PC-9 (cell line): ENCODE measurements at regions not wholly inside any gene's neighbourhood (a gene's known extent, or its start where the extent isn't known, plus 50 kb on each side); places are given as distances from the start of the nearest gene placed in this dataset.

Experiments used
- BruUV-seq: library from RNA; stranded (reverse); fragments of 400-500 nt; replicated peaks from 2 replicates; lab custom pipeline; 2021; lab: Mats Ljungman, UMichigan
- CTCF ChIA-PET: fragments of 300-600 bp; sonication (Branson Sonifier 250); formaldehyde crosslinking; loops from one replicate; lab custom pipeline; 2022; ENCODE audit warnings: antibody characterized with exemption; lab: Charles Lee
- POLR2A ChIA-PET: fragments of 300-600 bp; sonication (Branson Sonifier 250); formaldehyde crosslinking; loops from one replicate; lab custom pipeline; 2022; ENCODE audit warnings: antibody characterized with exemption; ENCODE audit not compliant: unreplicated experiment; lab: Charles Lee
- DNase-seq, 2 experiments: peaks; one replicate each; pipeline versions ENCODE4 v3.0.0 to v3.0.0-alpha.2; 2015 to 2022; ENCODE audit warnings: mixed read lengths in 1 of 2
- H2AFZ ChIP-seq: fragments of 200-600 bp; sonication (generic); 2 replicates; pipeline ENCODE4 v1.8.1; 2017; ENCODE audit warnings: antibody characterized with exemption
- H3F3A ChIP-seq: fragments of 200-600 bp; sonication (generic); 2 replicates; pipeline ENCODE4 v1.8.1; 2017; ENCODE audit warnings: antibody characterized with exemption, mild to moderate bottlenecking, low read depth; ENCODE audit not compliant: insufficient read depth
- H3K27ac ChIP-seq: fragments of 200-600 bp; sonication (generic); 2 replicates; pipeline ENCODE4 v1.6.1; 2016; ENCODE audit warnings: mixed run types
- H3K27me3 ChIP-seq: fragments of 200-600 bp; sonication (generic); 2 replicates; pipeline ENCODE4 v1.6.1; 2016; ENCODE audit warnings: low read depth, mixed run types; ENCODE audit not compliant: insufficient read depth
- H3K36me3 ChIP-seq: fragments of 200-600 bp; sonication (generic); 2 replicates; pipeline ENCODE4 v1.6.1; 2016; ENCODE audit warnings: low read depth, mixed run types
- H3K4me1 ChIP-seq: fragments of 200-600 bp; sonication (generic); replicated peaks from 2 replicates; pipeline ENCODE4 v1.6.1; 2016; ENCODE audit warnings: mixed run types; ENCODE audit not compliant: insufficient read depth
- H3K4me2 ChIP-seq: fragments of 200-600 bp; sonication (generic); 2 replicates; pipeline ENCODE4 v1.6.1; 2017; ENCODE audit warnings: mixed run types
- H3K4me3 ChIP-seq: fragments of 200-600 bp; sonication (generic); 2 replicates; pipeline ENCODE4 v1.6.1; 2016; ENCODE audit warnings: mixed run types
- H3K79me2 ChIP-seq: fragments of 200-600 bp; sonication (generic); 2 replicates; pipeline ENCODE4 v1.6.1; 2017; ENCODE audit warnings: low read depth, mixed run types
- H3K9me2 ChIP-seq: fragments of 200-600 bp; sonication (generic); 2 replicates; pipeline ENCODE4 v1.8.1; 2017; ENCODE audit warnings: mild to moderate bottlenecking; ENCODE audit not compliant: insufficient read depth
- H3K9me3 ChIP-seq: fragments of 200-600 bp; sonication (generic); 2 replicates; pipeline ENCODE4 v1.8.1; 2016; ENCODE audit warnings: low read depth; ENCODE audit not compliant: insufficient read depth
- H4K20me1 ChIP-seq: fragments of 200-600 bp; sonication (generic); 2 replicates; pipeline ENCODE4 v1.8.1; 2017; ENCODE audit not compliant: insufficient read depth
- EZH2 ChIP-seq: fragments of 200-600 bp; sonication (generic); IDR thresholded peaks from 2 replicates; pipeline ENCODE4 v1.8.0; 2017; ENCODE audit warnings: antibody characterized with exemption, low read depth
- intact Hi-C: fragments of 100-400 bp; cut with micrococcal nuclease; formaldehyde crosslinking; loops from one replicate; pipeline ENCODE4 v1.10.0; 2022; ENCODE audit not compliant: unreplicated experiment
- TF ChIP-seq, protein P1 (sequence below): fragments of 200-600 bp; sonication (generic); conservative IDR thresholded peaks from 2 replicates; pipeline ENCODE4 v1.6.1; 2017; ENCODE audit warnings: mixed run types, antibody characterized with exemption, mild to moderate bottlenecking, moderate library complexity

DNA sequence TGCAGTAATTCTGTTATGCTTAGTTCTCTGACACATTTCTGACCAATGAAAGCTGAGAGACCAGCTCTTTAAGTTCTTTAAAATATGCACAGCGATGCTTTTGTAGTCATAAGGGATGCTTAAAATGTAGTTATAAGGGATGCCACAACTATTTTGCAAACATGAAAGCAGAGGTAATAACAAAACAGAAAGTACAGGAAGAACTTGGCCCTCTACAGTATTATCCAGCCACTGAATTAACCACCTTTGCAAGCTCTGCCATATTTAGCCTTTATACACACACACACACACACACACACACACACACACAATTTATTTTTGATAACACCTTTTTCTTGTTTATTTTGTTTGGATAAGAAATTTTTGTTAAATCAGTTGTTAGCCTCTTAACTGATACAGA is 590.0 kb downstream of the FAT4 start:
- Histone ChIP-seq H3K4me3 (no peak overlapping the region), H3K4me2 (no peak overlapping the region), H3K4me1 (no peaks in the 10 kb centered on the region), H4K20me1 (no peaks in the 10 kb centered on the region), H3K27me3 (no peaks in the 10 kb centered on the region), H3K9me3 (no peaks in the 10 kb centered on the region), H3F3A (no peaks in the 10 kb centered on the region), H3K36me3 (no peaks in the 10 kb centered on the region), H3K9me2 (no peaks in the 10 kb centered on the region; the same call in 1 of the 2 replicates), H3K27ac (no peak overlapping the region), H3K79me2 (no peaks in the 10 kb centered on the region), H2AFZ (no peak overlapping the region)
- ChIA-PET POLR2A (no interaction called here), CTCF (no interaction called here)
- TF ChIP-seq, protein P1, sequence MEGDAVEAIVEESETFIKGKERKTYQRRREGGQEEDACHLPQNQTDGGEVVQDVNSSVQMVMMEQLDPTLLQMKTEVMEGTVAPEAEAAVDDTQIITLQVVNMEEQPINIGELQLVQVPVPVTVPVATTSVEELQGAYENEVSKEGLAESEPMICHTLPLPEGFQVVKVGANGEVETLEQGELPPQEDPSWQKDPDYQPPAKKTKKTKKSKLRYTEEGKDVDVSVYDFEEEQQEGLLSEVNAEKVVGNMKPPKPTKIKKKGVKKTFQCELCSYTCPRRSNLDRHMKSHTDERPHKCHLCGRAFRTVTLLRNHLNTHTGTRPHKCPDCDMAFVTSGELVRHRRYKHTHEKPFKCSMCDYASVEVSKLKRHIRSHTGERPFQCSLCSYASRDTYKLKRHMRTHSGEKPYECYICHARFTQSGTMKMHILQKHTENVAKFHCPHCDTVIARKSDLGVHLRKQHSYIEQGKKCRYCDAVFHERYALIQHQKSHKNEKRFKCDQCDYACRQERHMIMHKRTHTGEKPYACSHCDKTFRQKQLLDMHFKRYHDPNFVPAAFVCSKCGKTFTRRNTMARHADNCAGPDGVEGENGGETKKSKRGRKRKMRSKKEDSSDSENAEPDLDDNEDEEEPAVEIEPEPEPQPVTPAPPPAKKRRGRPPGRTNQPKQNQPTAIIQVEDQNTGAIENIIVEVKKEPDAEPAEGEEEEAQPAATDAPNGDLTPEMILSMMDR = no peak
- no peak for TF ChIP-seq EZH2
- intact Hi-C loops = no loop called here
- DNase-seq = no peak
- no TSS peak for BruUV-seq

DNA sequence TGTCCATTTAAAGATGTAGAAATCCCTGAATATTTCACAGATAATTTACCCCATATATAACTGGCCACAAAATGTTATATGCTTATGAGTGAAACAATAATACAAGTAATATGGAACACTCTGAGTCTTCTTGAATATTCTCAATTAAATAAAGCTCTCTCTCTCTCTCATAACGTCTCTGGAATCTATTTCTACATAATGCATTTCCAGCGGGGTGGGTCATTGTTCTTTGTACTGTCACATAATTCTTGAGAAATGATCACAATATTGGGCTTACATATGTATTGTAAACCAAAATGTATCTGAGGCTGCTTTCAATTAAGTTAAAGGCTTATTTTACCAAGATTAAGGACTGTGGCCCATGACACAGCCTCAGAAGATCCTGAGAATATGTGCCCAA is 596.3 kb downstream of the FAT4 start:
- no peak for TF ChIP-seq EZH2
- TF ChIP-seq, protein P1 = no peak
- BruUV-seq = no TSS peak
- no peaks in the 10 kb centered on the region for H3K79me2 ChIP-seq
- no peak for DNase-seq
- POLR2A ChIA-PET = no interaction called here
- H3K9me2 ChIP-seq = 0 out of 2 replicates have a peak, but pooled peaks cover 5% of the 10 kb centered on the region
- no peaks in the 10 kb centered on the region for H3K27me3 ChIP-seq
- H2AFZ ChIP-seq = no peak overlapping the region
- H3K9me3 ChIP-seq = no peaks in the 10 kb centered on the region
- no peaks in the 10 kb centered on the region for H4K20me1 ChIP-seq
- intact Hi-C loops = no loop called here
- CTCF ChIA-PET = no interaction called here
- H3F3A ChIP-seq = no peaks in the 10 kb centered on the region
- H3K4me2 ChIP-seq = no peak overlapping the region
- no peak overlapping the region for H3K27ac ChIP-seq
- H3K4me3 ChIP-seq = no peak overlapping the region
- no peaks in the 10 kb centered on the region for H3K4me1 ChIP-seq
- no peaks in the 10 kb centered on the region for H3K36me3 ChIP-seq

DNA sequence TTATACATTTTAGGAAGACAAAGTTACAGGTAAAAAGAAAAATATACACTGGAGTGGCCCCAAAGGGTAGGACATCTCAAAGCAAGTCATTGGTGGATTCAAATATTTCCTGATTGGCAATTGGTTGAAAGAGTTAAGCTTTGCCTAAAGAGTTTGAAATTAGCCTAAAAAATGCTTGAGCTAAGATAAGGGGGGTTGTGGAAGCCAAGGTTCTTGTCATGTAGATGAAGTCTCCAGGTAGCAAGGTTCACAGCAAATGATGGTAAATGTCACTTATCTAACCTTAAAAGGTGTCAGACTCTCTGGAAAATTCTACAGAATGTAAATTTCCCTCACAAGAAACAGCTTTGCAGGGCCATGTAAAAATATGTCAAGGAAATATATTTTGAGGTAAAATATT is 596.7 kb downstream of the FAT4 start:
- H3K9me2 ChIP-seq = 0 out of 2 replicates have a peak, but pooled peaks cover 5% of the 10 kb centered on the region
- H3K4me3 ChIP-seq = no peak overlapping the region
- H3K4me1 ChIP-seq = no peaks in the 10 kb centered on the region
- TF ChIP-seq EZH2 = no peak
- TF ChIP-seq, protein P1 = no peak
- H3K4me2 ChIP-seq = no peak overlapping the region
- H3K36me3 ChIP-seq = no peaks in the 10 kb centered on the region
- no peaks in the 10 kb centered on the region for H3K9me3 ChIP-seq
- no peak for DNase-seq
- ChIA-PET CTCF (no interaction called here), POLR2A (no interaction called here)
- no peaks in the 10 kb centered on the region for H3K27me3 ChIP-seq
- H4K20me1 ChIP-seq = no peaks in the 10 kb centered on the region
- H3K79me2 ChIP-seq = no peaks in the 10 kb centered on the region
- H3F3A ChIP-seq = no peaks in the 10 kb centered on the region
- intact Hi-C loops = no loop called here
- no peak overlapping the region for H2AFZ ChIP-seq
- no TSS peak for BruUV-seq
- H3K27ac ChIP-seq = no peak overlapping the region
